HFF-Myc (cell line): ENCODE measurements at regions not wholly inside any gene's neighbourhood (a gene's known extent, or its start where the extent isn't known, plus 50 kb on each side); places are given as distances from the start of the nearest gene placed in this dataset.
"Not testable (repeated sequence)": the region's sequence is repeated elsewhere in the genome, so short reads cannot be mapped to it uniquely, and the experiment has no call there.

ENCODE experiments used
- DNase-seq: peaks from one replicate; pipeline ENCODE4 v3.0.0-alpha.2; 2011; ENCODE audit warnings: low read depth; ENCODE audit errors: extremely low read depth
- H3K4me3 ChIP-seq: replicated peaks from 2 replicates; pipeline ENCODE4 v1.5.1; 2011; ENCODE audit warnings: low read depth, mild to moderate bottlenecking, control low read depth, low read length
- CTCF ChIP-seq: IDR thresholded peaks from 2 replicates; pipeline ENCODE4 v1.5.1; 2012; ENCODE audit warnings: mild to moderate bottlenecking, low read depth, low read length, control low read depth; ENCODE audit errors: missing control alignments

DNA sequence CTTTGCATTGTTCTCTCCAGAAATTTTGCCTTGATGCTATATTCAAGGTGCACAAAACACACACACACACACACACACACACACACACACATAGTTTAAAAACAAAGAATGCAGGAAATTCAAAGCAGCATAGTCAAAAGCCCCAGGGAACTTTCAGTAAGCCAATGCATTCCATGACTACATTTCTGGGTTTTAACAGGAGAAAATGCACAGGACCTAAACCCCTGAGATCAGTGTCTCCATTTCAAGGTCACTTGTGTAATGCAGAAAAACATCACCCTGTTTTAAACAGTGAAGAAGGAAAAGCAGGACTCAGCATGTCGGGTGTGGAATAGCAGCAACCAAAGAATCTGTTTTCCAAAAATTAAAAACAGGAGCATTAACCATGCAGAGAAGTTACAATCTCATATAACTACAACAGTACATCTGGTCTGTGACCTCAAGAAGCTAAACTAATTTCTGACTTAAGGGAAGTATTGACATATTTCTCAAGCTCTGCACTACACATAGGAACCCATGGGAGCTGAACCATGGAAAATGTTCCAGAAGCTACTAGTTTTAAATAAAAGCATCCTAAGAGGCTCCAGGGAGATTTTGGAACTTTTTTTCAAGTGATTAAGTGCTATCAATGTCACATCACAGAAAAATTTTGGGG, 296.7 kb downstream of the HINT1 start:
- no peak overlapping the region for H3K4me3 ChIP-seq
- no peak for TF ChIP-seq CTCF
- no peak for DNase-seq

DNA sequence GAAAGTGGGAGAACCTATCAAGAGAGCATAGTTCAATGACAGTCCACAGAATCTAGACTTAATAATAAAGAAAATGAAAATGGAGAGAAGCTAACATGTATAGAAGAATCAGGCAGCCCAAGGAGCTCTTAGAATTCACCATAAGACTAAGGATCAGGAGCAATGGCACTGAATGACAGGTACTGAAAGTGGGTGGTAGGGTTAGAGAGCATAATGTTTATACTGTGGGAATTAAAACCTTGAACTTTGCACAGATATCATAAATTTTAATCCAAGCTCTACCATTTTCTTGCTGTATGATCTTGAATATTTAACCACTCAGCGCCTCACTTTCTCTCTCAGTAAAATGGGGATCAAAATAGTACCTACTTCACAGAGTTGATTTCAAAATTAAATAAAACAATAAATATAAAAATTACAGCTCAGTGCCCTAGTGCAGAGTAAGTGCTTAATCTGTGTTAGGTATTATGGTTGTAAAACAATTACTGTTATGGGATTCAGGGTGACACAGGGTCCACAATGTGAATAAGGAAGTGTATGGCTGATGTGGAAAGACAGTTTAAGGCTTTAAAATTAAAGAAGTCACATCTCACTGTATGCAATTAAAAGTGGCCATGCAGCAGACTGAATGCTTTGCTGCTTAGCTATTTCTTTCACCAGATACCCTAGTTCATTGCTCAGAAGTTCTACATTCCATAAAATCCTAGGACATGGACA, 319.8 kb downstream of the HINT1 start:
- DNase-seq, result no peak
- no peak for TF ChIP-seq CTCF
- no peak overlapping the region for H3K4me3 ChIP-seq

GRCh38 chr5:130836729-130837649, 328.1 kb downstream of the HINT1 start:
- TF ChIP-seq CTCF, result no peak
- no peak for DNase-seq
- H3K4me3 ChIP-seq, result no peak overlapping the region

DNA sequence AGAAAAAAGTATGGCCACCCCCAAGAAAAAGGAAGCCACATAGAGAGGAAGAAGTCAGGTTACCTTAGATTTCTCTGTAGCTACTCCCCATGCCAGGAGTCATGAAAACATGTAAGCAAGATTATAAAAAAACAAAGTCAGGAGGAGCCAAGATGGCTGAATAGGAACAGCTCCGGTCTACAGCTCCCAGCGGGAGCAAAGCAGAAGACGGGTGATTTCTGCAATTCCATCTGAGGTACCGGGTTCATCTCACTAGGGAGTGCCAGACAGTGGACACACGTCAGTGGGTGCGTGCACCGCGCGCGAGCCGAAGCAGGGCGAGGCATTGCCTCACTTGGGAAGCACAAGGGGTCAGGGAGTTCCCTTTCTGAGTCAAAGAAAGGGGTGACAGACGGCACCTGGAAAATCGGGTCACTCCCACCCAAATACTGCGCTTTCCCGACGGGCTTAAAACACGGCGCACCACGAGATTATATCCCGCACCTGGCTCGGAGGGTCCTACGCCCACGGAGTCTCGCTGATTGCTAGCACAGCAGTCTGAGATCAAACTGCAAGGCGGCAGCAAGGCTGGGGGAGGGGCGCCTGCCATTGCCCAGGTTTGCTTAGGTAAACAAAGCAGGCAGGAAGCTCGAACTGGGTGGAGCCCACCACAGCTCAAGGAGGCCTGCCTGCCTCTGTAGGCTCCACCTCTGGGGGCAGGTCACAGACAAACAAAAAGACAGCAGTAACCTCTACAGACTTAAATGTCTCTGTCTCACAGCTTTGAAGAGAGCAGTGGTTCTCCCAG, 347.3 kb downstream of the HINT1 start:
- H3K4me3 ChIP-seq, DNase-seq: not testable (repeated sequence)

- no peak for TF ChIP-seq CTCF
- DNase-seq, result no peak
- no peak overlapping the region for H3K4me3 ChIP-seq
Observed at GRCh38 chr5:130815246-130815645, 349.8 kb downstream of the HINT1 start.

- no peak for DNase-seq
- no peak for TF ChIP-seq CTCF
Observed at GRCh38 chr5:130808691-130809090, 356.4 kb downstream of the HINT1 start.

More at GRCh38 chr5:130808691-130809090, 356.4 kb downstream of the HINT1 start:
- H3K4me3 ChIP-seq, result no peak overlapping the region
